OCI-LY1 (cell line): ENCODE measurements at regions not wholly inside any gene's neighbourhood (a gene's known extent, or its start where the extent isn't known, plus 50 kb on each side); places are given as distances from the start of the nearest gene placed in this dataset.

Experiments
- H2AFZ ChIP-seq: fragments of 200-600 bp; sonication (generic), shearing (Covaris generic); 2 replicates; pipeline ENCODE4 v1.6.0; 2014; ENCODE audit warnings: antibody characterized with exemption, mild to moderate bottlenecking, low read length
- H3F3A ChIP-seq: fragments of 200-600 bp; sonication (generic), shearing (Covaris generic); 2 replicates; pipeline ENCODE4 v1.6.0; 2014; ENCODE audit warnings: mild to moderate bottlenecking, antibody characterized with exemption, low read length, moderate library complexity; ENCODE audit not compliant: insufficient read depth
- H3K27ac ChIP-seq: fragments of 200-600 bp; sonication (generic); 2 replicates; pipeline ENCODE4 v1.5.1; 2014; ENCODE audit warnings: low read length, mixed run types, mild to moderate bottlenecking, low read depth; ENCODE audit not compliant: poor library complexity, severe bottlenecking
- H3K27me3 ChIP-seq: fragments of 200-600 bp; sonication (generic); 2 replicates; pipeline ENCODE4 v1.6.0; 2014; ENCODE audit warnings: antibody characterized with exemption, mild to moderate bottlenecking, low read length, moderate library complexity; ENCODE audit not compliant: insufficient read depth
- H3K36me3 ChIP-seq: fragments of 200-600 bp; sonication (generic); 2 replicates; pipeline ENCODE4 v1.6.1; 2014; ENCODE audit warnings: mild to moderate bottlenecking, antibody characterized with exemption, low read length, moderate library complexity, mixed read lengths; ENCODE audit not compliant: insufficient read depth
- H3K4me1 ChIP-seq: fragments of 200-600 bp; sonication (generic); 2 replicates; pipeline ENCODE4 v1.5.1; 2014; ENCODE audit warnings: mild to moderate bottlenecking, low read length, moderate library complexity; ENCODE audit not compliant: insufficient read depth, severe bottlenecking
- H3K4me2 ChIP-seq: fragments of 200-600 bp; sonication (generic), shearing (Covaris generic); 2 replicates; pipeline ENCODE4 v1.6.1; 2014; ENCODE audit warnings: low read length
- H3K4me3 ChIP-seq: fragments of 200-600 bp; sonication (generic); 2 replicates; pipeline ENCODE4 v1.5.1; 2014; ENCODE audit warnings: low read length, low read depth, mild to moderate bottlenecking, mixed read lengths; ENCODE audit not compliant: poor library complexity, severe bottlenecking
- H3K79me2 ChIP-seq: fragments of 200-600 bp; shearing (Covaris generic); 2 replicates; pipeline ENCODE4 v1.6.1; 2016; ENCODE audit warnings: mixed run types, low read length, mixed read lengths; ENCODE audit not compliant: insufficient read depth
- H3K9ac ChIP-seq: fragments of 200-600 bp; sonication (generic), shearing (Covaris generic); 2 replicates; pipeline ENCODE4 v1.6.1; 2014; ENCODE audit warnings: mild to moderate bottlenecking, low read length, mixed read lengths
- H3K9me2 ChIP-seq: fragments of 200-600 bp; sonication (generic), shearing (Covaris generic); 2 replicates; pipeline ENCODE4 v1.6.1; 2014; ENCODE audit warnings: low read depth, mild to moderate bottlenecking, low read length, mixed read lengths
- H3K9me3 ChIP-seq: fragments of 200-600 bp; shearing (Covaris generic); 2 replicates; pipeline ENCODE4 v1.6.1; 2014; ENCODE audit warnings: low read length, mixed read lengths
- H4K20me1 ChIP-seq: fragments of 200-600 bp; sonication (generic), shearing (Covaris generic); 2 replicates; pipeline ENCODE4 v1.6.0; 2016; ENCODE audit warnings: mild to moderate bottlenecking, low read length; ENCODE audit not compliant: insufficient read depth
- CTCF ChIP-seq: fragments of 200-600 bp; sonication (generic), shearing (Covaris generic); IDR thresholded peaks from 2 replicates; pipeline ENCODE4 v1.5.1; 2017; ENCODE audit warnings: mild to moderate bottlenecking, antibody characterized with exemption, low read length, moderate library complexity, mixed read lengths
- EZH2 ChIP-seq: fragments of 200-600 bp; sonication (generic), shearing (Covaris generic); IDR thresholded peaks from 2 replicates; pipeline ENCODE4 v1.8.0; 2017; ENCODE audit warnings: borderline replicate concordance, mixed run types, mild to moderate bottlenecking, antibody characterized with exemption, low read length, moderate library complexity, mixed read lengths

DNA sequence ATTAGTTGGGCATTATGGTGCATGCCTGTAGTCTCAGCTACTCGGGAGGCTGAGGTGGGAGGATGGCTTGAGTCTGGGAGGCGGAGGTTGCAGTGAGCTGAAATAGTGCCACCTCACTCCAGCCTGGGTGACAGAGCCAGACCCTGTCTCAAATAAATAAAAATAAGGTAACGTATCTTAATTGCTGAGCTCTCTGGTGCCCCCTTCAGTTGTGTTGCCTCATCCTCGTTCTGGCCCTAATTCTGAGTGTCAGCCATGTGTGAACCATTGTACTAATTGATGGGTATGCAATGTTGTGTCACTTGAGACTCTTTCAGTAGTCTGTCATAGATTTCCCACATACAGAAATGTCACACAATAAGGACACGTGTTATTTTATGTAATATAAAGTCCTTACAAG lies 363.1 kb upstream of the RBFOX1 start:
- Histone ChIP-seq H3K9me3 (no peaks in the 10 kb centered on the region), H3K4me1 (no peaks in the 10 kb centered on the region), H3K4me3 (no peak overlapping the region), H3F3A (no peaks in the 10 kb centered on the region), H2AFZ (no peak overlapping the region), H3K4me2 (no peak overlapping the region), H3K79me2 (no peaks in the 10 kb centered on the region), H3K36me3 (no peaks in the 10 kb centered on the region), H3K27me3 (no peaks in the 10 kb centered on the region), H3K9ac (no peak overlapping the region), H3K27ac (no peak overlapping the region), H3K9me2 (no peaks in the 10 kb centered on the region), H4K20me1 (no peaks in the 10 kb centered on the region)
- TF ChIP-seq EZH2 (no peak), CTCF (no peak; the same call in 1 of the 2 replicates)

- Histone ChIP-seq H3K4me1 (no peaks in the 10 kb centered on the region), H3K4me3 (no peak overlapping the region), H3K27ac (no peak overlapping the region), H3K4me2 (no peak overlapping the region), H3K9me2 (no peaks in the 10 kb centered on the region), H2AFZ (no peak overlapping the region), H3K27me3 (no peaks in the 10 kb centered on the region), H3K9me3 (no peaks in the 10 kb centered on the region), H4K20me1 (no peaks in the 10 kb centered on the region), H3K79me2 (no peaks in the 10 kb centered on the region), H3K36me3 (no peaks in the 10 kb centered on the region), H3K9ac (no peak overlapping the region), H3F3A (no peaks in the 10 kb centered on the region)
- TF ChIP-seq EZH2 (no peak), CTCF (no peak)
Observed at GRCh38 chr16:6967796-6968320, 364.8 kb upstream of the RBFOX1 start.

DNA sequence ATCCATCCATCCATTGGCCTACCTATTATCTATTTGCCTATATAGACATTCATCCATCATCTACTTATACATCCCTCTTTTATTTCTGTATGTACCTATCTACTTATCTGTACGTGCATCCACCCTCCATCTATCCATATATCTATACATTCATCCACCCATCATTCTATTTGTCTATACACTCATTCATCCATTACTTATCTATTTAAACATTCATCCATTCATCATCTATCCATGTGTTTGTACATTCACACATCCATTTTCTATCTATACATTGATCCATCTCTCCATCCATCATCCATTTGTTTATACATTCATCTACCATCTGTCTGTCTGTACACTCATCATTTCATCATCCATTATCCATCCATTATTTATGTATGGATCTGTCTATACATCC lies 365.7 kb upstream of the RBFOX1 start:
- no peaks in the 10 kb centered on the region for H3K9me2 ChIP-seq
- H3K4me1 ChIP-seq: no peaks in the 10 kb centered on the region
- H3K27ac ChIP-seq: no peak overlapping the region
- TF ChIP-seq CTCF (no peak), EZH2 (no peak)
- H3K4me3 ChIP-seq: no peak overlapping the region
- no peaks in the 10 kb centered on the region for H3K9me3 ChIP-seq
- no peaks in the 10 kb centered on the region for H3K27me3 ChIP-seq
- no peak overlapping the region for H2AFZ ChIP-seq
- H3K9ac ChIP-seq: no peak overlapping the region
- no peak overlapping the region for H3K4me2 ChIP-seq
- no peaks in the 10 kb centered on the region for H3K79me2 ChIP-seq
- no peaks in the 10 kb centered on the region for H3K36me3 ChIP-seq
- H3F3A ChIP-seq: no peaks in the 10 kb centered on the region
- no peaks in the 10 kb centered on the region for H4K20me1 ChIP-seq
